Heart left ventricle (tissue), 13 donors: ENCODE measurements at regions not wholly inside any gene's neighbourhood (a gene's known extent, or its start where the extent isn't known, plus 50 kb on each side); places are given as distances from the start of the nearest gene placed in this dataset.

Experiments
- CTCF ChIP-seq, 12 donors: fragments of 200-600 bp; sonication (generic) in 4 of 12; IDR thresholded peaks; one replicate each; pipeline versions ENCODE4 v1.5.0 to v1.8.0; 2018 to 2022; ENCODE audit warnings: antibody characterized with exemption in 12 of 12, mild to moderate bottlenecking in 5 of 12
- POLR2A ChIP-seq, 2 donors: fragments of 450-650 bp; IDR thresholded peaks; one replicate each; pipeline ENCODE4 v1.6.1; 2017; ENCODE audit warnings: antibody characterized with exemption in 2 of 2, mild to moderate bottlenecking in 2 of 2, moderate library complexity in 2 of 2
- donor health status: ischemic (EF 13 %, LVEDD 7.1; RV severe dilation, severe dysfunction).
- donor health status: DM: no; HTN: yes; CAD: no.
- donor health status: DM: no; HTN: no; CAD: no.
- donor health status: ischemic (EF 25% LVEDD 6.9; RV normal size, moderate dysfunction).
- donor health status: ischemic (EF 25% LVEDD 5.7; RV mildly dilated, moderate dysfunction).
- donor health status: ischemic (EF 35%, LVEDD 5.7; RV mildly dilated, moderate dysfunction).
- donor health status: nonischemic (EF 11% LVEDD 7.7; RV severe dilation, severe dysfunction).
- donor health status: DM: yes; HTN: yes; CAD: no.
- donor health status: PGD.
- donor health status: ischemic (EF 29% LVEDD 5.4; RV normal size, mild dysfunction).
- donor health status: nonischemic (EF 23%, LVEDD 6.1; RV moderate dilation, normal function).

- TF ChIP-seq CTCF (IDR thresholded peaks at IDR 0.05) (no peak), POLR2A (IDR thresholded peaks at IDR 0.05) (no peak)
These were observed 92.2 kb downstream of the LINGO1 start for GRCh38 chr15:77540312-77541060.
